Keratinocyte (primary cell): ENCODE measurements at regions not wholly inside any gene's neighbourhood (a gene's known extent, or its start where the extent isn't known, plus 50 kb on each side); places are given as distances from the start of the nearest gene placed in this dataset.

Experiments used
- DNase-seq: peaks from one replicate; pipeline ENCODE4 v3.0.0-alpha.2; 2011; ENCODE audit warnings: low read depth, missing footprints, low spot score
- FAIRE-seq: peaks from 2 replicates; lab custom pipeline; 2011; peaks lifted over from hg19 to GRCh38; lab: Jason Lieb, UNC
- H2AFZ ChIP-seq: 2 replicates; pipeline ENCODE4 v1.6.0; 2012; ENCODE audit warnings: low read length, control low read depth, inconsistent platforms; ENCODE audit not compliant: control insufficient read depth
- H3K27ac ChIP-seq: 2 replicates; pipeline ENCODE4 v1.5.1; 2011; ENCODE audit warnings: low read length; ENCODE audit not compliant: control insufficient read depth, insufficient read depth
- H3K27me3 ChIP-seq: 3 replicates; pipeline ENCODE4 v1.6.0; 2011; ENCODE audit warnings: low read length; ENCODE audit not compliant: control insufficient read depth, insufficient read depth; ENCODE audit errors: extremely low read depth
- H3K36me3 ChIP-seq, 2 experiments: 2 replicates in 1 of 2; 3 replicates in 1 of 2; pipeline ENCODE4 v1.5.1; 2011; ENCODE audit warnings: low read length in 2 of 2, mild to moderate bottlenecking in 1 of 2; ENCODE audit not compliant: control insufficient read depth in 2 of 2, insufficient read depth in 2 of 2; ENCODE audit errors: extremely low read depth in 1 of 2
- H3K4me1 ChIP-seq: 3 replicates; pipeline ENCODE4 v1.5.1; 2011; ENCODE audit warnings: low read length; ENCODE audit not compliant: control insufficient read depth, insufficient read depth; ENCODE audit errors: extremely low read depth
- H3K4me2 ChIP-seq: 3 replicates; pipeline ENCODE4 v1.6.0; 2011; ENCODE audit warnings: low read depth, low read length; ENCODE audit not compliant: control insufficient read depth, insufficient read depth; ENCODE audit errors: extremely low read depth
- H3K4me3 ChIP-seq, 3 experiments: fragments of 200-600 bp in 1 of 3; sonication (generic) in 1 of 3; 2 replicates in 2 of 3; 3 replicates in 1 of 3; pipeline ENCODE4 v1.5.1; 2011 to 2016; ENCODE audit warnings: low read length in 3 of 3, mild to moderate bottlenecking in 3 of 3, control low read depth in 2 of 3, inconsistent platforms in 1 of 3, low read depth in 1 of 3, mixed read lengths in 1 of 3, mixed run types in 1 of 3, moderate library complexity in 1 of 3; ENCODE audit not compliant: control insufficient read depth in 2 of 3, insufficient read depth in 2 of 3; ENCODE audit errors: extremely low read depth in 1 of 3
- H3K79me2 ChIP-seq: 2 replicates; pipeline ENCODE4 v1.6.0; 2012; ENCODE audit warnings: low read length; ENCODE audit not compliant: control insufficient read depth, insufficient read depth
- H3K9ac ChIP-seq: 3 replicates; pipeline ENCODE4 v1.6.0; 2011; ENCODE audit warnings: low read length; ENCODE audit not compliant: control insufficient read depth, insufficient read depth; ENCODE audit errors: extremely low read depth
- H3K9me1 ChIP-seq: 3 replicates; pipeline ENCODE4 v1.6.0; 2011; ENCODE audit warnings: low read length; ENCODE audit not compliant: control insufficient read depth, insufficient read depth; ENCODE audit errors: extremely low read depth
- H3K9me3 ChIP-seq: 2 replicates; pipeline ENCODE4 v1.5.1; 2012; ENCODE audit warnings: low read depth, low read length; ENCODE audit not compliant: control insufficient read depth
- H4K20me1 ChIP-seq: 3 replicates; pipeline ENCODE4 v1.6.0; 2011; ENCODE audit warnings: low read length; ENCODE audit not compliant: control insufficient read depth, insufficient read depth; ENCODE audit errors: extremely low read depth
- CTCF ChIP-seq, 3 experiments: IDR thresholded peaks in 1 of 3; conservative IDR thresholded peaks in 1 of 3; optimal IDR thresholded peaks in 1 of 3; 2 replicates in 2 of 3; 3 replicates in 1 of 3; pipeline versions ENCODE3 to v1.5.1; 2011; ENCODE audit warnings: low read length in 3 of 3, mild to moderate bottlenecking in 3 of 3, moderate library complexity in 2 of 3, control low read depth in 1 of 3, inconsistent platforms in 1 of 3; ENCODE audit not compliant: insufficient read depth in 2 of 3; ENCODE audit errors: extremely low read depth in 1 of 3
- EZH2 ChIP-seq: IDR thresholded peaks from one replicate; pipeline ENCODE4 v1.6.1; 2012; ENCODE audit warnings: inconsistent platforms, mild to moderate bottlenecking, low read length, moderate library complexity
- dilution Hi-C: fragments of 300-500 bp; cut with MboI; formaldehyde crosslinking; loops from one replicate; pipeline ENCODE4 v1.7.0; 2020; ENCODE audit warnings: low sequenced_read_pairs; ENCODE audit not compliant: extremely low pct_ligation_motif_present

DNA sequence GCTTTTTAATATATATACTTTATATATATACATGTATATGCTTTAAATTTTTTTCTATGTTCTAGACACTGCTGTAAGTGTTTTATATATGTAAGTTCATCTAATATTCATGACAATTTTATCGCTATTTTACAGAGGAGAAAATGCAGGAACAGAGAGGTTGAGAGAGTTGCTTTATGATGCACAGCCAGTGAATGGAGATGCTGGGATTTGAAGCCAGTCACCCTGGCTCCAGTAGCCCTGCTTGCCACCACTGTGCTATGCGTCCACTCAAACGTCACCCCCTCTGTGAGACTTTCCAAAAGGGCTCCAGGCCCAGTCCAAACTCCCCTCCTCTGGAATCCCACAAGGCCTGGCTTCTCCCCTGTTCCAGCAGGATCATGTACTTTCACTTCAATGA, 91.0 kb upstream of the GRIK3 start:
- Histone ChIP-seq H3K79me2 (no peaks in the 10 kb centered on the region), H4K20me1 (no peaks in the 10 kb centered on the region), H3K36me3 (no peaks in the 10 kb centered on the region), H3K4me2 (no peak overlapping the region), H3K4me3 (no peak overlapping the region), H3K27me3 (no peaks in the 10 kb centered on the region), H2AFZ (no peak overlapping the region), H3K9me1 (no peaks in the 10 kb centered on the region), H3K9ac (no peak overlapping the region), H3K27ac (no peak overlapping the region), H3K9me3 (no peaks in the 10 kb centered on the region), H3K4me1 (no peaks in the 10 kb centered on the region)
- no peak for TF ChIP-seq EZH2
- no peak for DNase-seq
- no peak for FAIRE-seq
- dilution Hi-C loops = no loop called here

DNA sequence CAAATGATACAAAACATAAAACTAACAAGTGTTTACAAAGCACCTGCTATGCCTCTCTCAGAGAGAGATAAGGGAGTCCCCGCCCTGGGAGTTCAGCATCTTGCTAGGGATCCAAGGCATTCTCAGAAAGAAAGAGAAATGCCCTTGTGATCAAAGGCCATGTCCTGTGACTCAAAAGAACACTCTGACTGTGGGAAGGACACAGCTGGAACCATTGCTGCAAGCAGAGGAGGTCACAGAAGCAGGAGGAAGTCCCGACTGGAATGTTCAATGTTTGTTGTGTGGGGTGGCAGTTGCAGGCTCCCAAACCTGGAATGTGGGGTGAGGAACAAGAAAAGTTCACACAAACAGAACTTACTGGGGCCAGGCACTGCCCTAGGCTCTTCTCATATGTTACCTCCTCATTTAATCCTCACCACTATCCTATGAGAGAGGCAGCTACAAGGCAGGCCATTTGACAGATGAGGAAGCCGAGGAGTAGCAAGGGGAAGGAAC, 93.0 kb upstream of the GRIK3 start:
- Histone ChIP-seq H3K36me3 (no peaks in the 10 kb centered on the region), H3K27ac (no peak overlapping the region), H3K79me2 (no peaks in the 10 kb centered on the region), H3K9me1 (no peaks in the 10 kb centered on the region), H3K4me3 (no peak overlapping the region), H3K4me1 (no peaks in the 10 kb centered on the region), H3K27me3 (no peaks in the 10 kb centered on the region), H3K9me3 (no peaks in the 10 kb centered on the region), H3K9ac (no peak overlapping the region), H3K4me2 (no peak overlapping the region), H4K20me1 (no peaks in the 10 kb centered on the region), H2AFZ (no peak overlapping the region)
- DNase-seq = no peak
- dilution Hi-C loops = no loop called here
- FAIRE-seq = no peak
- TF ChIP-seq CTCF (optimal IDR thresholded peaks at IDR 0.05 in 1 of 3, IDR thresholded peaks at IDR 0.05 in 1 of 3, conservative IDR thresholded peaks at IDR 0.05 in 1 of 3; ENCODE audit: extremely low read depth in 1 of 3, insufficient read depth in 2 of 3, low read length in 3 of 3) (no peak), EZH2 (no peak)

DNA sequence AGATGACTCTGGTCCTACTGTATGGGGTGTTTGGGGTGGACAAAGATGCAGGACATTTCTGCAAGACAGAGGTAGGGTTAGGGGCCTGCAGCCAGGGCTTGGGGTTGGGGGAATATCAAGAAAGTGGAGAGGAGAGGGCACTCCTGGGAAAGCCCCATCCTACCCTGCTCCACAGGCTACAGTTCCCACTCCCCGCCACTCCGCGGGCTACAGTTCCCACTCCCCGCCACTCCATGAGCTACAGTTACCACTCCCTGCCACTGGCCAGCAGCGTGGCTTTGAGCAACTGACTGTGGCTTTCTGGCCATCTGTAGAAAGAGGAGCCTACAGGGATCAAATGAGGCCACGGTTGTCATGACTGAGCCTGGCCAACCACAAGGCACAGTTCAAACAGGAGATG, 93.8 kb upstream of the GRIK3 start:
- H3K36me3 ChIP-seq = no peaks in the 10 kb centered on the region
- H3K79me2 ChIP-seq = no peaks in the 10 kb centered on the region
- no peak overlapping the region for H3K27ac ChIP-seq
- H3K9me1 ChIP-seq = no peaks in the 10 kb centered on the region
- H3K4me1 ChIP-seq = no peaks in the 10 kb centered on the region
- TF ChIP-seq CTCF (optimal IDR thresholded peaks at IDR 0.05 in 1 of 3, IDR thresholded peaks at IDR 0.05 in 1 of 3, conservative IDR thresholded peaks at IDR 0.05 in 1 of 3; ENCODE audit: extremely low read depth in 1 of 3, insufficient read depth in 2 of 3, low read length in 3 of 3) = no peak
- no peak for TF ChIP-seq EZH2
- no peak overlapping the region for H3K4me3 ChIP-seq
- no peaks in the 10 kb centered on the region for H4K20me1 ChIP-seq
- no peaks in the 10 kb centered on the region for H3K27me3 ChIP-seq
- no peak for FAIRE-seq
- no peak overlapping the region for H2AFZ ChIP-seq
- no peak overlapping the region for H3K9ac ChIP-seq
- DNase-seq = no peak
- H3K9me3 ChIP-seq = no peaks in the 10 kb centered on the region
- no peak overlapping the region for H3K4me2 ChIP-seq
- dilution Hi-C loops = no loop called here
